ENCODE measurements at regions not wholly inside any gene's neighbourhood (a gene's known extent, or its start where the extent isn't known, plus 50 kb on each side); places are given as distances from the start of the nearest gene placed in this dataset.

GRCh38 chr6:9435281-9435680 lies 979.6 kb downstream of the TFAP2A start:
- DNase-seq (no peak), ATAC-seq (no peak)
- WGBS (ENCODE audit: insufficient coverage): 86% methylated on average over 4 of the region's 4 CpGs
- intact Hi-C loops (cut with micrococcal nuclease): no loop called here
- no peak for TF ChIP-seq CTCF (IDR thresholded peaks at IDR 0.05)
- no peak overlapping the region for H3K27ac ChIP-seq (ENCODE audit: low read length)
- H3K36me3 Mint-ChIP-seq: no peaks in the 10 kb centered on the region
- no peaks in the 10 kb centered on the region for H3K36me3 ChIP-seq (ENCODE audit: control insufficient read depth, insufficient read depth, low read length)
- H3K4me1 ChIP-seq (ENCODE audit: control insufficient read depth, insufficient read depth, low read length): no peaks in the 10 kb centered on the region
- no peak overlapping the region for H3K4me3 Mint-ChIP-seq
- H3K27ac Mint-ChIP-seq: no peak overlapping the region
- H3K4me3 ChIP-seq (ENCODE audit: low read length): no peak overlapping the region
- H3K27me3 ChIP-seq (ENCODE audit: control insufficient read depth, insufficient read depth, low read length): no peaks in the 10 kb centered on the region
- no peaks in the 10 kb centered on the region for H3K27me3 Mint-ChIP-seq (ENCODE audit: low read depth in 2 of 2)
- peaks cover 4 to 5% of the 10 kb centered on the region in 2 donors for H3K9me3 Mint-ChIP-seq
- no peaks in the 10 kb centered on the region for H3K9me3 ChIP-seq (ENCODE audit: control insufficient read depth, insufficient read depth, low read length)
- H3K4me1 Mint-ChIP-seq: no peaks in the 10 kb centered on the region

GRCh38 chr6:9431945-9432344 lies 982.9 kb downstream of the TFAP2A start:
- intact Hi-C loops (cut with micrococcal nuclease): no loop called here
- TF ChIP-seq CTCF (IDR thresholded peaks at IDR 0.05): no peak
- Mint-ChIP-seq H3K4me3 (no peak overlapping the region), H3K27me3 (ENCODE audit: low read depth in 2 of 2) (no peaks in the 10 kb centered on the region), H3K9me3 (peaks cover 3 to 5% of the 10 kb centered on the region in 2 donors), H3K36me3 (no peaks in the 10 kb centered on the region), H3K27ac (no peak overlapping the region), H3K4me1 (no peaks in the 10 kb centered on the region)
- Histone ChIP-seq H3K4me1 (ENCODE audit: control insufficient read depth, insufficient read depth, low read length) (no peaks in the 10 kb centered on the region), H3K27me3 (ENCODE audit: control insufficient read depth, insufficient read depth, low read length) (no peaks in the 10 kb centered on the region), H3K4me3 (ENCODE audit: low read length) (no peak overlapping the region), H3K36me3 (ENCODE audit: control insufficient read depth, insufficient read depth, low read length) (no peaks in the 10 kb centered on the region), H3K9me3 (ENCODE audit: control insufficient read depth, insufficient read depth, low read length) (no peaks in the 10 kb centered on the region), H3K27ac (ENCODE audit: low read length) (no peak overlapping the region)
- ATAC-seq (no peak), DNase-seq (no peak)
- 95% methylated on average over 4 of the region's 4 CpGs for WGBS (ENCODE audit: insufficient coverage)

GRCh38 chr6:9428421-9429172 lies 986.3 kb downstream of the TFAP2A start:
- ATAC-seq: no peak
- Mint-ChIP-seq H3K27me3 (ENCODE audit: low read depth in 2 of 2) (no peaks in the 10 kb centered on the region), H3K9me3 (peaks cover 0 to 5% of the 10 kb centered on the region in 2 donors), H3K4me3 (no peak overlapping the region), H3K27ac (no peak overlapping the region), H3K36me3 (no peaks in the 10 kb centered on the region), H3K4me1 (no peaks in the 10 kb centered on the region)
- no peaks in the 10 kb centered on the region for H3K27me3 ChIP-seq (ENCODE audit: control insufficient read depth, insufficient read depth, low read length)
- no peaks in the 10 kb centered on the region for H3K9me3 ChIP-seq (ENCODE audit: control insufficient read depth, insufficient read depth, low read length)
- WGBS (ENCODE audit: insufficient coverage): 33% methylated on average over 2 of the region's 2 CpGs
- TF ChIP-seq CTCF (IDR thresholded peaks at IDR 0.05): no peak
- no peak for DNase-seq
- no peak overlapping the region for H3K27ac ChIP-seq (ENCODE audit: low read length)
- intact Hi-C loops (cut with micrococcal nuclease): no loop called here
- no peaks in the 10 kb centered on the region for H3K4me1 ChIP-seq (ENCODE audit: control insufficient read depth, insufficient read depth, low read length)
- no peak overlapping the region for H3K4me3 ChIP-seq (ENCODE audit: low read length)
- no peaks in the 10 kb centered on the region for H3K36me3 ChIP-seq (ENCODE audit: control insufficient read depth, insufficient read depth, low read length)

GRCh38 chr6:9422138-9422537 lies 986.8 kb upstream of the SLC35B3 start:
- no CpG with 5 or more reads among the region's 2 CpGs for WGBS (ENCODE audit: insufficient coverage)
- no peak for ATAC-seq
- no peak overlapping the region for H3K27ac ChIP-seq (ENCODE audit: low read length)
- H3K4me3 ChIP-seq (ENCODE audit: low read length): no peak overlapping the region
- Mint-ChIP-seq H3K36me3 (no peaks in the 10 kb centered on the region), H3K27ac (no peak overlapping the region), H3K4me3 (no peak overlapping the region), H3K4me1 (no peaks in the 10 kb centered on the region), H3K9me3 (peaks cover 3 to 10% of the 10 kb centered on the region in 2 donors), H3K27me3 (ENCODE audit: low read depth in 2 of 2) (no peaks in the 10 kb centered on the region)
- H3K9me3 ChIP-seq (ENCODE audit: control insufficient read depth, insufficient read depth, low read length): no peaks in the 10 kb centered on the region
- no peaks in the 10 kb centered on the region for H3K4me1 ChIP-seq (ENCODE audit: control insufficient read depth, insufficient read depth, low read length)
- intact Hi-C loops (cut with micrococcal nuclease): no loop called here
- no peaks in the 10 kb centered on the region for H3K36me3 ChIP-seq (ENCODE audit: control insufficient read depth, insufficient read depth, low read length)
- no peak for DNase-seq
- no peak for TF ChIP-seq CTCF (IDR thresholded peaks at IDR 0.05)
- no peaks in the 10 kb centered on the region for H3K27me3 ChIP-seq (ENCODE audit: control insufficient read depth, insufficient read depth, low read length)

All from natural killer cell (primary cell).